ENCODE measurements at regions not wholly inside any gene's neighbourhood (a gene's known extent, or its start where the extent isn't known, plus 50 kb on each side); places are given as distances from the start of the nearest gene placed in this dataset.

DNA sequence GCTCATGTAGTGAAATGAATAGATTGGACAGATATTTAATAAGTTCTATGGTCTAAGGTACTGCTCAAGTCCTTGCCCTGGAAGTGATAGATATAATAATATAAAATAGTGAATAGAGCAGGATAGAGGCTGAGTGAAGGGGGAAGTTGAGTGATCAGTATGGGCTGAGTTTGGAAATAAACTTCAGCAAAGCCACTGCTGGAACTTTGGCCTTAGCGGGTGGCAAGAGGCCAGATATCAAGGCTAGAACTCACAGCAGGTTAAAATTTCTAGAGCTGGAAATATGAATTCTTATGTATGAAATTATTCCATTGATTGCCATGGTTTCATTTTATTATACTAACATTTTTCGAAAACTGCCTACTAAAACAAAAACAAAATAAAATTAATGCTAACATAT is 267.6 kb upstream of the DPH6 start:
- TF ChIP-seq ZNF484 (CRISPR knock-in tag; IDR thresholded peaks at IDR 0.05; ENCODE audit: borderline replicate concordance, low read depth) (no peak), RELA (CRISPR knock-in tag; IDR thresholded peaks at IDR 0.05) (no peak), ELF3 (CRISPR knock-in tag; IDR thresholded peaks at IDR 0.05) (no peak), ZNF496 (CRISPR knock-in tag; IDR thresholded peaks at IDR 0.05; ENCODE audit: insufficient replicate concordance) (no peak), ZNF772 (CRISPR knock-in tag; IDR thresholded peaks at IDR 0.05) (no peak), RAD51 (IDR thresholded peaks at IDR 0.05; ENCODE audit: borderline replicate concordance) (no peak), ZNF441 (CRISPR knock-in tag; IDR thresholded peaks at IDR 0.05; ENCODE audit: borderline replicate concordance) (no peak), TBL1XR1 (IDR thresholded peaks at IDR 0.05; ENCODE audit: borderline replicate concordance, low read length, partially characterized antibody) (no peak), POLR2A (IDR thresholded peaks at IDR 0.05; ENCODE audit: insufficient read depth in 1 of 2, low read depth in 2 of 2, low read length in 2 of 2) (no peak), CBFB (CRISPR knock-in tag; IDR thresholded peaks at IDR 0.05) (no peak)
- TF ChIP-seq, protein P1, sequence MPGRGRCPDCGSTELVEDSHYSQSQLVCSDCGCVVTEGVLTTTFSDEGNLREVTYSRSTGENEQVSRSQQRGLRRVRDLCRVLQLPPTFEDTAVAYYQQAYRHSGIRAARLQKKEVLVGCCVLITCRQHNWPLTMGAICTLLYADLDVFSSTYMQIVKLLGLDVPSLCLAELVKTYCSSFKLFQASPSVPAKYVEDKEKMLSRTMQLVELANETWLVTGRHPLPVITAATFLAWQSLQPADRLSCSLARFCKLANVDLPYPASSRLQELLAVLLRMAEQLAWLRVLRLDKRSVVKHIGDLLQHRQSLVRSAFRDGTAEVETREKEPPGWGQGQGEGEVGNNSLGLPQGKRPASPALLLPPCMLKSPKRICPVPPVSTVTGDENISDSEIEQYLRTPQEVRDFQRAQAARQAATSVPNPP (CRISPR knock-in tag; IDR thresholded peaks at IDR 0.05), result no peak
- TF ChIP-seq, protein P2, sequence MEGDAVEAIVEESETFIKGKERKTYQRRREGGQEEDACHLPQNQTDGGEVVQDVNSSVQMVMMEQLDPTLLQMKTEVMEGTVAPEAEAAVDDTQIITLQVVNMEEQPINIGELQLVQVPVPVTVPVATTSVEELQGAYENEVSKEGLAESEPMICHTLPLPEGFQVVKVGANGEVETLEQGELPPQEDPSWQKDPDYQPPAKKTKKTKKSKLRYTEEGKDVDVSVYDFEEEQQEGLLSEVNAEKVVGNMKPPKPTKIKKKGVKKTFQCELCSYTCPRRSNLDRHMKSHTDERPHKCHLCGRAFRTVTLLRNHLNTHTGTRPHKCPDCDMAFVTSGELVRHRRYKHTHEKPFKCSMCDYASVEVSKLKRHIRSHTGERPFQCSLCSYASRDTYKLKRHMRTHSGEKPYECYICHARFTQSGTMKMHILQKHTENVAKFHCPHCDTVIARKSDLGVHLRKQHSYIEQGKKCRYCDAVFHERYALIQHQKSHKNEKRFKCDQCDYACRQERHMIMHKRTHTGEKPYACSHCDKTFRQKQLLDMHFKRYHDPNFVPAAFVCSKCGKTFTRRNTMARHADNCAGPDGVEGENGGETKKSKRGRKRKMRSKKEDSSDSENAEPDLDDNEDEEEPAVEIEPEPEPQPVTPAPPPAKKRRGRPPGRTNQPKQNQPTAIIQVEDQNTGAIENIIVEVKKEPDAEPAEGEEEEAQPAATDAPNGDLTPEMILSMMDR (CRISPR knock-in tag; IDR thresholded peaks at IDR 0.05), result no peak
- TF ChIP-seq, protein P3, sequence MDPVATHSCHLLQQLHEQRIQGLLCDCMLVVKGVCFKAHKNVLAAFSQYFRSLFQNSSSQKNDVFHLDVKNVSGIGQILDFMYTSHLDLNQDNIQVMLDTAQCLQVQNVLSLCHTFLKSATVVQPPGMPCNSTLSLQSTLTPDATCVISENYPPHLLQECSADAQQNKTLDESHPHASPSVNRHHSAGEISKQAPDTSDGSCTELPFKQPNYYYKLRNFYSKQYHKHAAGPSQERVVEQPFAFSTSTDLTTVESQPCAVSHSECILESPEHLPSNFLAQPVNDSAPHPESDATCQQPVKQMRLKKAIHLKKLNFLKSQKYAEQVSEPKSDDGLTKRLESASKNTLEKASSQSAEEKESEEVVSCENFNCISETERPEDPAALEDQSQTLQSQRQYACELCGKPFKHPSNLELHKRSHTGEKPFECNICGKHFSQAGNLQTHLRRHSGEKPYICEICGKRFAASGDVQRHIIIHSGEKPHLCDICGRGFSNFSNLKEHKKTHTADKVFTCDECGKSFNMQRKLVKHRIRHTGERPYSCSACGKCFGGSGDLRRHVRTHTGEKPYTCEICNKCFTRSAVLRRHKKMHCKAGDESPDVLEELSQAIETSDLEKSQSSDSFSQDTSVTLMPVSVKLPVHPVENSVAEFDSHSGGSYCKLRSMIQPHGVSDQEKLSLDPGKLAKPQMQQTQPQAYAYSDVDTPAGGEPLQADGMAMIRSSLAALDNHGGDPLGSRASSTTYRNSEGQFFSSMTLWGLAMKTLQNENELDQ (CRISPR knock-in tag; IDR thresholded peaks at IDR 0.05; ENCODE audit: borderline replicate concordance), result no peak

All from HepG2 (cell line).